H1 (cell line): ENCODE measurements at regions not wholly inside any gene's neighbourhood (a gene's known extent, or its start where the extent isn't known, plus 50 kb on each side); places are given as distances from the start of the nearest gene placed in this dataset.

ENCODE experiments used
- CTCF ChIA-PET: fragments of 300-600 bp; sonication (Branson Sonifier 250); formaldehyde crosslinking; loops from one replicate; lab custom pipeline; 2021; ENCODE audit not compliant: partially characterized antibody; lab: Charles Lee
- POLR2A ChIA-PET: fragments of 300-600 bp; sonication (Branson Sonifier 250); formaldehyde crosslinking; loops from one replicate; lab custom pipeline; 2021; ENCODE audit warnings: inconsistent platforms; ENCODE audit not compliant: partially characterized antibody; lab: Charles Lee
- DNase-seq, 2 experiments: peaks; one replicate each; pipeline versions ENCODE4 v3.0.0 to v3.0.0-alpha.2; 2010 to 2022; ENCODE audit warnings: low spot score in 2 of 2, low read depth in 1 of 2, mixed read lengths in 1 of 2
- FAIRE-seq: peaks from 2 replicates; lab custom pipeline; 2011; peaks lifted over from hg19 to GRCh38; lab: Jason Lieb, UNC
- H2AFZ ChIP-seq: 2 replicates; pipeline ENCODE4 v1.8.1; 2012; ENCODE audit warnings: low read length, inconsistent platforms
- H2AK5ac ChIP-seq: 2 replicates; pipeline ENCODE4 v1.6.1; 2013; ENCODE audit warnings: low read depth, low read length
- H2BK120ac ChIP-seq: replicated peaks from 2 replicates; pipeline ENCODE3; 2013; ENCODE audit warnings: low read depth, low read length, inconsistent platforms
- H2BK12ac ChIP-seq: 2 replicates; pipeline ENCODE4 v1.6.1; 2013; ENCODE audit warnings: low read depth, low read length
- H2BK15ac ChIP-seq: 2 replicates; pipeline ENCODE4 v1.6.1; 2013; ENCODE audit warnings: low read length
- H2BK20ac ChIP-seq: 2 replicates; pipeline ENCODE4 v1.6.1; 2013; ENCODE audit warnings: low read length
- H2BK5ac ChIP-seq: 2 replicates; pipeline ENCODE4 v1.6.1; 2013; ENCODE audit warnings: low read depth, low read length
- H3K14ac ChIP-seq: 2 replicates; pipeline ENCODE4 v1.6.1; 2013; ENCODE audit warnings: inconsistent platforms; ENCODE audit not compliant: insufficient read length
- H3K18ac ChIP-seq: 2 replicates; pipeline ENCODE4 v1.6.1; 2013; ENCODE audit warnings: low read length; ENCODE audit errors: extremely low read depth
- H3K23ac ChIP-seq: 2 replicates; pipeline ENCODE4 v1.6.1; 2013; ENCODE audit warnings: inconsistent platforms; ENCODE audit not compliant: insufficient read length
- H3K23me2 ChIP-seq: 2 replicates; pipeline ENCODE4 v1.6.1; 2013; ENCODE audit warnings: low read depth, low read length
- H3K27ac ChIP-seq: 2 replicates; pipeline ENCODE4 v1.6.1; 2011; ENCODE audit warnings: low read depth, low read length, inconsistent platforms
- H3K27me3 ChIP-seq, 4 experiments: replicated peaks in 1 of 4; 1 replicate in 1 of 4; 2 replicates in 3 of 4; pipeline versions ENCODE4 v1.6.1 to v1.8.1; 2011 to 2013; ENCODE audit warnings: low read length in 3 of 4, mild to moderate bottlenecking in 3 of 4, inconsistent platforms in 2 of 4, mixed read lengths in 2 of 4, moderate library complexity in 1 of 4; ENCODE audit not compliant: control insufficient read depth in 3 of 4, insufficient read depth in 3 of 4; ENCODE audit errors: extremely low read depth in 1 of 4
- H3K36me3 ChIP-seq, 4 experiments: 2 replicates each; pipeline versions ENCODE4 v1.6.1 to v1.8.1; 2011 to 2013; ENCODE audit warnings: mild to moderate bottlenecking in 4 of 4, low read length in 3 of 4, moderate library complexity in 2 of 4, control low read depth in 1 of 4, inconsistent platforms in 1 of 4; ENCODE audit not compliant: insufficient read depth in 4 of 4, control insufficient read depth in 2 of 4
- H3K4ac ChIP-seq: replicated peaks from 2 replicates; pipeline ENCODE3; 2013; ENCODE audit warnings: low read length, low read depth, mixed read lengths, inconsistent platforms; ENCODE audit not compliant: insufficient read length
- H3K4me1 ChIP-seq, 4 experiments: replicated peaks in 1 of 4; 1 replicate in 1 of 4; 2 replicates in 3 of 4; pipeline versions ENCODE4 v1.6.1 to v1.8.1; 2011 to 2013; ENCODE audit warnings: low read length in 3 of 4, inconsistent platforms in 2 of 4, mixed read lengths in 1 of 4; ENCODE audit not compliant: insufficient read depth in 4 of 4, control insufficient read depth in 3 of 4
- H3K4me2 ChIP-seq, 2 experiments: 2 replicates each; pipeline versions ENCODE4 v1.6.1 to v1.8.1; 2011 to 2013; ENCODE audit warnings: low read depth in 2 of 2, low read length in 2 of 2, control low read depth in 1 of 2, inconsistent platforms in 1 of 2, mild to moderate bottlenecking in 1 of 2; ENCODE audit not compliant: insufficient read depth in 1 of 2
- H3K4me3 ChIP-seq, 4 experiments: fragments of 200-600, 300-600 bp in 1 of 4; sonication (generic), shearing (Covaris generic), sonication (Bioruptor Twin) in 1 of 4; 2 replicates each; pipeline versions ENCODE4 v1.5.1 to v1.8.1; 2011 to 2016; ENCODE audit warnings: low read length in 4 of 4, low read depth in 3 of 4, control low read depth in 2 of 4, inconsistent platforms in 2 of 4, mild to moderate bottlenecking in 2 of 4, mixed read lengths in 1 of 4, moderate library complexity in 1 of 4; ENCODE audit not compliant: insufficient read depth in 2 of 4; ENCODE audit errors: extremely low read depth in 1 of 4
- H3K56ac ChIP-seq: replicated peaks from 2 replicates; pipeline ENCODE3; 2013; ENCODE audit warnings: low read depth, mild to moderate bottlenecking, mixed read lengths, low read length, inconsistent platforms; ENCODE audit not compliant: insufficient read length
- H3K79me1 ChIP-seq: 2 replicates; pipeline ENCODE4 v1.6.1; 2013; ENCODE audit warnings: low read depth, low read length, control low read depth
- H3K79me2 ChIP-seq, 2 experiments: 2 replicates each; pipeline versions ENCODE4 v1.6.1 to v1.8.1; 2012 to 2013; ENCODE audit warnings: low read length in 2 of 2, mild to moderate bottlenecking in 2 of 2, inconsistent platforms in 1 of 2; ENCODE audit not compliant: insufficient read depth in 2 of 2, control insufficient read depth in 1 of 2
- H3K9ac ChIP-seq, 4 experiments: replicated peaks in 1 of 4; 1 replicate in 1 of 4; 2 replicates in 3 of 4; pipeline versions ENCODE4 v1.6.1 to v1.8.1; 2011 to 2013; ENCODE audit warnings: low read depth in 3 of 4, low read length in 3 of 4, control low read depth in 2 of 4, mild to moderate bottlenecking in 2 of 4, moderate library complexity in 2 of 4, inconsistent platforms in 1 of 4; ENCODE audit errors: extremely low read depth in 1 of 4
- H3K9me3 ChIP-seq, 2 experiments: 2 replicates each; pipeline versions ENCODE4 v1.6.1 to v1.8.1; 2012 to 2013; ENCODE audit warnings: mild to moderate bottlenecking in 2 of 2, moderate library complexity in 2 of 2, control low read depth in 1 of 2, inconsistent platforms in 1 of 2, low read depth in 1 of 2, low read length in 1 of 2, mixed read lengths in 1 of 2; ENCODE audit not compliant: insufficient read depth in 2 of 2
- H4K20me1 ChIP-seq, 2 experiments: replicated peaks in 1 of 2; 2 replicates each; pipeline versions ENCODE3 to v1.8.1; 2011 to 2013; ENCODE audit warnings: inconsistent platforms in 2 of 2, low read length in 2 of 2, mild to moderate bottlenecking in 1 of 2; ENCODE audit not compliant: insufficient read depth in 2 of 2, control insufficient read depth in 1 of 2
- H4K5ac ChIP-seq: 2 replicates; pipeline ENCODE4 v1.6.1; 2013; ENCODE audit warnings: low read length, low read depth, mixed read lengths, inconsistent platforms; ENCODE audit not compliant: insufficient read length
- H4K8ac ChIP-seq: 2 replicates; pipeline ENCODE4 v1.8.0; 2013; ENCODE audit warnings: mild to moderate bottlenecking, moderate library complexity, low read length, inconsistent platforms; ENCODE audit not compliant: insufficient read depth; ENCODE audit errors: extremely low read depth
- H4K91ac ChIP-seq: replicated peaks from 2 replicates; pipeline ENCODE3; 2013; ENCODE audit warnings: low read length, mixed read lengths, inconsistent platforms; ENCODE audit not compliant: insufficient read length
- CBX8 ChIP-seq: fragments of 300-800, 300-1000 bp; sonication (generic); IDR thresholded peaks from 2 replicates; pipeline ENCODE4 v1.7.1; 2016; ENCODE audit warnings: low read depth, low read length, borderline replicate concordance
- CHD1 ChIP-seq: IDR thresholded peaks from 2 replicates; pipeline ENCODE4 v1.6.1; 2012; ENCODE audit warnings: low read depth, low read length, improper control_type of control experiment
- CREB1 ChIP-seq: IDR thresholded peaks from 2 replicates; pipeline ENCODE4 v1.6.1; 2012; ENCODE audit warnings: inconsistent platforms
- EZH2 ChIP-seq: fragments of 200-600 bp; sonication (generic); IDR thresholded peaks from 2 replicates; pipeline ENCODE4 v1.7.1; 2012; ENCODE audit warnings: low read depth, mild to moderate bottlenecking, moderate library complexity, low read length, inconsistent platforms; ENCODE audit not compliant: severe bottlenecking
- KDM1A ChIP-seq: fragments of 200-600, 300-600 bp; sonication (generic); IDR thresholded peaks from 2 replicates; pipeline ENCODE4 v1.7.1; 2016; ENCODE audit warnings: mild to moderate bottlenecking, low read length, borderline replicate concordance
- RNF2 ChIP-seq: fragments of 200-900, 300-1000 bp; sonication (generic); IDR thresholded peaks from 2 replicates; pipeline ENCODE4 v1.7.1; 2016; ENCODE audit warnings: borderline replicate concordance, low read depth, mild to moderate bottlenecking, antibody characterized with exemption, low read length; ENCODE audit not compliant: poor library complexity, severe bottlenecking; ENCODE audit errors: missing control alignments
- SP4 ChIP-seq: IDR thresholded peaks from 2 replicates; pipeline ENCODE4 v1.6.1; 2012; ENCODE audit warnings: low read length, inconsistent platforms
- SUZ12 ChIP-seq: fragments of 200-600 bp; sonication (generic); IDR thresholded peaks from 2 replicates; pipeline ENCODE4 v1.6.1; 2012; ENCODE audit warnings: mild to moderate bottlenecking, inconsistent platforms, low read length, moderate library complexity, mixed read lengths
- ZNF274 ChIP-seq: IDR thresholded peaks from 2 replicates; pipeline ENCODE4 v1.7.0; 2012; ENCODE audit warnings: low read length, borderline replicate concordance; ENCODE audit errors: extremely low read depth
- WGBS, 2 experiments: shearing (Covaris generic) in 1 of 2; methylation state at CpG; one replicate each; pipeline versions ENCODE4 v1.1.6 to v1.1.7; 2013 to 2015; ENCODE audit warnings: low lambda C conversion rate in 2 of 2, mixed read lengths in 2 of 2, inconsistent platforms in 1 of 2, low coverage in 1 of 2, missing lambda C conversion rate in 1 of 2; ENCODE audit not compliant: insufficient replicate concordance in 2 of 2, insufficient coverage in 1 of 2, insufficient read length in 1 of 2; ENCODE audit errors: extremely low coverage in 1 of 2, missing lambda C conversion rate in 1 of 2; 5-methylcytosine and 5-hydroxymethylcytosine counted together
- TF ChIP-seq, protein P1 (sequence below), 3 experiments: IDR thresholded peaks; 1 replicate in 2 of 3; 2 replicates in 1 of 3; pipeline versions ENCODE4 v1.5.1 to v1.6.1; 2011; ENCODE audit warnings: low read length in 3 of 3, mild to moderate bottlenecking in 3 of 3, inconsistent platforms in 2 of 3, low read depth in 1 of 3, moderate library complexity in 1 of 3; ENCODE audit not compliant: insufficient read depth in 1 of 3; ENCODE audit errors: control extremely low read depth in 1 of 3
- TF ChIP-seq, protein P2 (sequence below): IDR thresholded peaks from 2 replicates; pipeline ENCODE4 v1.6.1; 2012; ENCODE audit warnings: inconsistent platforms

DNA sequence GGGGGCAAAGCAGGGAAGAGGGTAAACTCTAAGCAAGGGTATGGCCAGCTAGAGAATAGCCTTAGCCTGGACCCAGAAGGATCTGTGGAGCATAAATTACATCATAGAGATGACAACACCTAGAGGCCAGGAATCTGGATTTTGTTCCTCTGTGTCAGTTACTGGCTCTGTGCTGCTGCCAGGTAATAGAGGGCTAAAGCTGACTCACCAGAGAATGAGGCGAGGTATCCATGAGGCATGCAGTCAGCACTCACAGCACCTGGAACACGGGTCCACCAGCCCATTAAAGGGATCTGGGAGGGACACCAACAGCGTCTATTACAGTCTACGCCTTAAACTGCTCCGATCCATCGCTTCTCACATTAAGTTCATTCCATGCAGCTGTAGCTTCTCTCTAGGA lies 74.9 kb upstream of the CMKLR1 start:
- Histone ChIP-seq H3K4ac (no peak overlapping the region), H2BK5ac (no peak overlapping the region), H2BK20ac (no peak overlapping the region), H3K79me1 (no peaks in the 10 kb centered on the region), H3K14ac (no peak overlapping the region), H3K56ac (no peak overlapping the region), H3K23ac (no peak overlapping the region), H3K4me3 (no peak overlapping the region), H3K27ac (no peak overlapping the region), H3K79me2 (no peaks in the 10 kb centered on the region), H2AK5ac (no peak overlapping the region), H4K5ac (no peak overlapping the region), H4K20me1 (no peaks in the 10 kb centered on the region), H3K36me3 (no peaks in the 10 kb centered on the region), H3K23me2 (no peaks in the 10 kb centered on the region), H3K4me1 (peaks cover 0 to 15% (median 10%) of the 10 kb centered on the region in 4 experiments; a peak in 4 of 7 replicates), H4K91ac (no peak overlapping the region), H3K27me3 (no peaks in the 10 kb centered on the region), H2BK12ac (no peak overlapping the region), H3K9ac (no peak overlapping the region), H3K18ac (no peak overlapping the region), H2AFZ (no peak overlapping the region), H3K4me2 (no peak overlapping the region), H2BK15ac (0 out of 2 replicates have a peak overlapping the region, but pooled peaks have one; percentile 2), H2BK120ac (no peak overlapping the region), H4K8ac (no peak overlapping the region), H3K9me3 (no peaks in the 10 kb centered on the region)
- WGBS, 2 experiments: 96% methylated on average over 6 of the region's 6 CpGs; no CpG with 5 or more reads in 1 of the 2 experiments
- DNase-seq: no peak
- CTCF ChIA-PET: interaction anchor here (2.8 kb wide), 1 partner anchor 41 kb away, joined by 8 read pairs; no protein-coding TSS in a partner anchor
- POLR2A ChIA-PET: interaction anchor here (1.5 kb wide), 1 partner anchor 10 kb away, joined by 4 read pairs; no protein-coding TSS in a partner anchor
- FAIRE-seq: no peak
- no peak for TF ChIP-seq SP4
- no peak for TF ChIP-seq ZNF274
- TF ChIP-seq SUZ12: no peak
- no peak for TF ChIP-seq CHD1
- TF ChIP-seq CBX8: no peak
- no peak for TF ChIP-seq RNF2
- TF ChIP-seq, protein P1, sequence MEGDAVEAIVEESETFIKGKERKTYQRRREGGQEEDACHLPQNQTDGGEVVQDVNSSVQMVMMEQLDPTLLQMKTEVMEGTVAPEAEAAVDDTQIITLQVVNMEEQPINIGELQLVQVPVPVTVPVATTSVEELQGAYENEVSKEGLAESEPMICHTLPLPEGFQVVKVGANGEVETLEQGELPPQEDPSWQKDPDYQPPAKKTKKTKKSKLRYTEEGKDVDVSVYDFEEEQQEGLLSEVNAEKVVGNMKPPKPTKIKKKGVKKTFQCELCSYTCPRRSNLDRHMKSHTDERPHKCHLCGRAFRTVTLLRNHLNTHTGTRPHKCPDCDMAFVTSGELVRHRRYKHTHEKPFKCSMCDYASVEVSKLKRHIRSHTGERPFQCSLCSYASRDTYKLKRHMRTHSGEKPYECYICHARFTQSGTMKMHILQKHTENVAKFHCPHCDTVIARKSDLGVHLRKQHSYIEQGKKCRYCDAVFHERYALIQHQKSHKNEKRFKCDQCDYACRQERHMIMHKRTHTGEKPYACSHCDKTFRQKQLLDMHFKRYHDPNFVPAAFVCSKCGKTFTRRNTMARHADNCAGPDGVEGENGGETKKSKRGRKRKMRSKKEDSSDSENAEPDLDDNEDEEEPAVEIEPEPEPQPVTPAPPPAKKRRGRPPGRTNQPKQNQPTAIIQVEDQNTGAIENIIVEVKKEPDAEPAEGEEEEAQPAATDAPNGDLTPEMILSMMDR (IDR thresholded peaks at IDR 0.05; ENCODE audit: control extremely low read depth in 1 of 3, insufficient read depth in 1 of 3, low read depth in 1 of 3, low read length in 3 of 3): no peak
- TF ChIP-seq EZH2: no peak
- TF ChIP-seq CREB1: no peak
- TF ChIP-seq KDM1A: no peak
- TF ChIP-seq, protein P2, sequence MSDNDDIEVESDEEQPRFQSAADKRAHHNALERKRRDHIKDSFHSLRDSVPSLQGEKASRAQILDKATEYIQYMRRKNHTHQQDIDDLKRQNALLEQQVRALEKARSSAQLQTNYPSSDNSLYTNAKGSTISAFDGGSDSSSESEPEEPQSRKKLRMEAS: no peak
